ENCODE measurements at regions not wholly inside any gene's neighbourhood (a gene's known extent, or its start where the extent isn't known, plus 50 kb on each side); places are given as distances from the start of the nearest gene placed in this dataset.

- Histone ChIP-seq H3K4me2 (ENCODE audit: control insufficient read depth, extremely low read depth, insufficient read depth, low read depth, low read length) (no peak overlapping the region), H3K4me1 (ENCODE audit: control insufficient read depth, extremely low read depth, insufficient read depth, low read length) (no peaks in the 10 kb centered on the region), H3K79me2 (ENCODE audit: control insufficient read depth, insufficient read depth, low read length) (no peaks in the 10 kb centered on the region), H3K27me3 (ENCODE audit: control insufficient read depth, extremely low read depth, insufficient read depth, low read length) (no peaks in the 10 kb centered on the region), H4K20me1 (ENCODE audit: control insufficient read depth, extremely low read depth, insufficient read depth, low read length) (no peaks in the 10 kb centered on the region), H3K9me1 (ENCODE audit: control insufficient read depth, extremely low read depth, insufficient read depth, low read length) (no peaks in the 10 kb centered on the region), H2AFZ (ENCODE audit: control insufficient read depth, low read length) (no peak overlapping the region), H3K27ac (ENCODE audit: control insufficient read depth, insufficient read depth, low read length) (no peak overlapping the region), H3K36me3 (ENCODE audit: control insufficient read depth in 2 of 2, extremely low read depth in 1 of 2, insufficient read depth in 2 of 2, low read length in 2 of 2) (no peaks in the 10 kb centered on the region), H3K9me3 (ENCODE audit: control insufficient read depth, low read depth, low read length) (no peaks in the 10 kb centered on the region), H3K4me3 (ENCODE audit: control insufficient read depth in 2 of 3, extremely low read depth in 1 of 3, insufficient read depth in 2 of 3, low read depth in 1 of 3, low read length in 3 of 3) (no peak overlapping the region), H3K9ac (ENCODE audit: control insufficient read depth, extremely low read depth, insufficient read depth, low read length) (no peak overlapping the region)
- DNase-seq (ENCODE audit: low read depth, low spot score) (no peak), FAIRE-seq (no peak)
- TF ChIP-seq EZH2 (IDR thresholded peaks at IDR 0.05; ENCODE audit: low read length): no peak
- TF ChIP-seq, protein P1, sequence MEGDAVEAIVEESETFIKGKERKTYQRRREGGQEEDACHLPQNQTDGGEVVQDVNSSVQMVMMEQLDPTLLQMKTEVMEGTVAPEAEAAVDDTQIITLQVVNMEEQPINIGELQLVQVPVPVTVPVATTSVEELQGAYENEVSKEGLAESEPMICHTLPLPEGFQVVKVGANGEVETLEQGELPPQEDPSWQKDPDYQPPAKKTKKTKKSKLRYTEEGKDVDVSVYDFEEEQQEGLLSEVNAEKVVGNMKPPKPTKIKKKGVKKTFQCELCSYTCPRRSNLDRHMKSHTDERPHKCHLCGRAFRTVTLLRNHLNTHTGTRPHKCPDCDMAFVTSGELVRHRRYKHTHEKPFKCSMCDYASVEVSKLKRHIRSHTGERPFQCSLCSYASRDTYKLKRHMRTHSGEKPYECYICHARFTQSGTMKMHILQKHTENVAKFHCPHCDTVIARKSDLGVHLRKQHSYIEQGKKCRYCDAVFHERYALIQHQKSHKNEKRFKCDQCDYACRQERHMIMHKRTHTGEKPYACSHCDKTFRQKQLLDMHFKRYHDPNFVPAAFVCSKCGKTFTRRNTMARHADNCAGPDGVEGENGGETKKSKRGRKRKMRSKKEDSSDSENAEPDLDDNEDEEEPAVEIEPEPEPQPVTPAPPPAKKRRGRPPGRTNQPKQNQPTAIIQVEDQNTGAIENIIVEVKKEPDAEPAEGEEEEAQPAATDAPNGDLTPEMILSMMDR (optimal IDR thresholded peaks at IDR 0.05 in 1 of 3, IDR thresholded peaks at IDR 0.05 in 1 of 3, conservative IDR thresholded peaks at IDR 0.05 in 1 of 3; ENCODE audit: extremely low read depth in 1 of 3, insufficient read depth in 2 of 3, low read length in 3 of 3): no peak
- dilution Hi-C loops (cut with MboI; ENCODE audit: extremely low pct_ligation_motif_present, low sequenced_read_pairs): no loop called here
These were observed 699.8 kb downstream of the NR2F2 start for GRCh38 chr15:97030251-97030650.

DNA sequence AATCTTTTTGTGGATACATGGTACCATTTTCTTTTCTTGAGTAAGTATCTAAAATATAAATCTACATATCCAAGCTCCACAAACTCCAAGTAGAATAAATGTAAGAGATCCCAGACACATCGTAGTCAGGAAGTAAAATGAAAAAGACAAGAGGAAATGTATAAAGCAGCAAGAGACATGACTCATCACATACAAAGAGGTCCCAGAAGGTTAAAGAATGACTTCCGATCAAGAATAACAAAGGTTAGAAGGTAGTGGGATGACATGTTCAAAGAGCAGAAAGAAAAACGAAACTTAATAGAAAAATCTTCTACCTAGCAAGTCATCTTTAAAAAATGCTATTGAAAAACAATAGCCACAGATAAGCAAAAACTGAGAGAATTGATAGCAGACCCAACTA, 705.8 kb downstream of the NR2F2 start:
- no peak for DNase-seq (ENCODE audit: low read depth, low spot score)
- Histone ChIP-seq H3K4me1 (ENCODE audit: control insufficient read depth, extremely low read depth, insufficient read depth, low read length) (no peaks in the 10 kb centered on the region), H3K27me3 (ENCODE audit: control insufficient read depth, extremely low read depth, insufficient read depth, low read length) (no peaks in the 10 kb centered on the region), H3K36me3 (ENCODE audit: control insufficient read depth in 2 of 2, extremely low read depth in 1 of 2, insufficient read depth in 2 of 2, low read length in 2 of 2) (no peaks in the 10 kb centered on the region), H4K20me1 (ENCODE audit: control insufficient read depth, extremely low read depth, insufficient read depth, low read length) (no peaks in the 10 kb centered on the region), H3K9me3 (ENCODE audit: control insufficient read depth, low read depth, low read length) (no peaks in the 10 kb centered on the region), H3K79me2 (ENCODE audit: control insufficient read depth, insufficient read depth, low read length) (no peaks in the 10 kb centered on the region), H3K9ac (ENCODE audit: control insufficient read depth, extremely low read depth, insufficient read depth, low read length) (no peak overlapping the region), H3K9me1 (ENCODE audit: control insufficient read depth, extremely low read depth, insufficient read depth, low read length) (no peaks in the 10 kb centered on the region), H3K4me3 (ENCODE audit: control insufficient read depth in 2 of 3, extremely low read depth in 1 of 3, insufficient read depth in 2 of 3, low read depth in 1 of 3, low read length in 3 of 3) (no peak overlapping the region), H3K4me2 (ENCODE audit: control insufficient read depth, extremely low read depth, insufficient read depth, low read depth, low read length) (no peak overlapping the region), H2AFZ (ENCODE audit: control insufficient read depth, low read length) (no peak overlapping the region), H3K27ac (ENCODE audit: control insufficient read depth, insufficient read depth, low read length) (no peak overlapping the region)
- dilution Hi-C loops (cut with MboI; ENCODE audit: extremely low pct_ligation_motif_present, low sequenced_read_pairs): no loop called here
- FAIRE-seq: no peak
- TF ChIP-seq EZH2 (IDR thresholded peaks at IDR 0.05; ENCODE audit: low read length): no peak
- TF ChIP-seq, protein P1 (optimal IDR thresholded peaks at IDR 0.05 in 1 of 3, IDR thresholded peaks at IDR 0.05 in 1 of 3, conservative IDR thresholded peaks at IDR 0.05 in 1 of 3; ENCODE audit: extremely low read depth in 1 of 3, insufficient read depth in 2 of 3, low read length in 3 of 3): no peak
